A673 (cell line): ENCODE measurements at regions not wholly inside any gene's neighbourhood (a gene's known extent, or its start where the extent isn't known, plus 50 kb on each side); places are given as distances from the start of the nearest gene placed in this dataset.

ENCODE experiments used
- EZH2 ChIP-seq: fragments of 200-600 bp; sonication (generic); IDR thresholded peaks from 2 replicates; pipeline ENCODE4 v1.6.1; 2017; ENCODE audit warnings: borderline replicate concordance, low read depth, mild to moderate bottlenecking, mixed read lengths, antibody characterized with exemption, low read length; ENCODE audit not compliant: poor library complexity, severe bottlenecking
- TF ChIP-seq, protein P1 (sequence below): fragments of 300-800, 200-600 bp; sonication (generic); conservative IDR thresholded peaks from 2 replicates; pipeline ENCODE4 v1.5.1; 2017; ENCODE audit warnings: low read depth, mild to moderate bottlenecking, antibody characterized with exemption, low read length, moderate library complexity, mixed read lengths

- TF ChIP-seq, protein P1, sequence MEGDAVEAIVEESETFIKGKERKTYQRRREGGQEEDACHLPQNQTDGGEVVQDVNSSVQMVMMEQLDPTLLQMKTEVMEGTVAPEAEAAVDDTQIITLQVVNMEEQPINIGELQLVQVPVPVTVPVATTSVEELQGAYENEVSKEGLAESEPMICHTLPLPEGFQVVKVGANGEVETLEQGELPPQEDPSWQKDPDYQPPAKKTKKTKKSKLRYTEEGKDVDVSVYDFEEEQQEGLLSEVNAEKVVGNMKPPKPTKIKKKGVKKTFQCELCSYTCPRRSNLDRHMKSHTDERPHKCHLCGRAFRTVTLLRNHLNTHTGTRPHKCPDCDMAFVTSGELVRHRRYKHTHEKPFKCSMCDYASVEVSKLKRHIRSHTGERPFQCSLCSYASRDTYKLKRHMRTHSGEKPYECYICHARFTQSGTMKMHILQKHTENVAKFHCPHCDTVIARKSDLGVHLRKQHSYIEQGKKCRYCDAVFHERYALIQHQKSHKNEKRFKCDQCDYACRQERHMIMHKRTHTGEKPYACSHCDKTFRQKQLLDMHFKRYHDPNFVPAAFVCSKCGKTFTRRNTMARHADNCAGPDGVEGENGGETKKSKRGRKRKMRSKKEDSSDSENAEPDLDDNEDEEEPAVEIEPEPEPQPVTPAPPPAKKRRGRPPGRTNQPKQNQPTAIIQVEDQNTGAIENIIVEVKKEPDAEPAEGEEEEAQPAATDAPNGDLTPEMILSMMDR, result no peak
- no peak for TF ChIP-seq EZH2
Observed at GRCh38 chr9:110078604-110079003, 129.4 kb downstream of the C9orf152 start.
